Skeletal muscle tissue (tissue), 3 donors: ENCODE measurements at regions not wholly inside any gene's neighbourhood (a gene's known extent, or its start where the extent isn't known, plus 50 kb on each side); places are given as distances from the start of the nearest gene placed in this dataset.

Experiments
- H3K27ac ChIP-seq: one replicate; pipeline ENCODE4 v1.7.0; 2013; ENCODE audit warnings: mild to moderate bottlenecking, low read depth, low read length, inconsistent platforms
- H3K27me3 ChIP-seq, 3 donors: one replicate each; pipeline ENCODE4 v1.7.0; 2013; ENCODE audit warnings: low read length in 3 of 3; ENCODE audit not compliant: control insufficient read depth in 3 of 3, insufficient read depth in 3 of 3
- H3K36me3 ChIP-seq, 3 donors: one replicate each; pipeline ENCODE4 v1.7.0; 2013; ENCODE audit warnings: low read length in 3 of 3; ENCODE audit not compliant: control insufficient read depth in 3 of 3, insufficient read depth in 3 of 3
- H3K4me1 ChIP-seq, 3 donors: one replicate each; pipeline ENCODE4 v1.7.0; 2013; ENCODE audit warnings: low read length in 3 of 3, mild to moderate bottlenecking in 3 of 3; ENCODE audit not compliant: control insufficient read depth in 3 of 3, insufficient read depth in 3 of 3
- H3K4me3 ChIP-seq, 3 donors: one replicate each; pipeline ENCODE4 v1.7.0; 2013; ENCODE audit warnings: low read length in 3 of 3
- H3K9ac ChIP-seq, 3 donors: one replicate each; pipeline ENCODE4 v1.7.0; 2013; ENCODE audit warnings: low read length in 3 of 3, mild to moderate bottlenecking in 3 of 3, moderate library complexity in 2 of 3, low read depth in 1 of 3
- H3K9me3 ChIP-seq, 3 donors: one replicate each; pipeline ENCODE4 v1.7.0; 2013; ENCODE audit warnings: low read length in 3 of 3; ENCODE audit not compliant: control insufficient read depth in 3 of 3
- donor health status: Osteomylitis.

- Histone ChIP-seq H3K4me1 (no peaks in the 10 kb centered on the region), H3K9me3 (no peaks in the 10 kb centered on the region), H3K27ac (no peak overlapping the region), H3K27me3 (peaks cover 0 to 2% (median 0%) of the 10 kb centered on the region in 3 donors), H3K4me3 (no peak overlapping the region), H3K9ac (no peak overlapping the region), H3K36me3 (no peaks in the 10 kb centered on the region)
Observed at GRCh38 chr3:176697284-176697889, 499.9 kb downstream of the TBL1XR1 start.

- Histone ChIP-seq H3K4me1 (no peaks in the 10 kb centered on the region), H3K9me3 (no peaks in the 10 kb centered on the region), H3K27me3 (peaks cover 0 to 2% (median 0%) of the 10 kb centered on the region in 3 donors), H3K27ac (no peak overlapping the region), H3K9ac (no peak overlapping the region), H3K4me3 (no peak overlapping the region), H3K36me3 (no peaks in the 10 kb centered on the region)
Observed at GRCh38 chr3:176696816-176697215, 500.5 kb downstream of the TBL1XR1 start.

GRCh38 chr3:176692966-176693785, 504.1 kb downstream of the TBL1XR1 start:
- H3K4me3 ChIP-seq = no peak overlapping the region
- no peaks in the 10 kb centered on the region for H3K9me3 ChIP-seq
- peaks cover 0 to 2% (median 0%) of the 10 kb centered on the region in 3 donors for H3K27me3 ChIP-seq

GRCh38 chr3:176692199-176692965, 504.9 kb downstream of the TBL1XR1 start:
- no peaks in the 10 kb centered on the region for H3K27me3 ChIP-seq
- H3K9ac ChIP-seq = no peak overlapping the region
- H3K4me1 ChIP-seq = no peaks in the 10 kb centered on the region
- no peak overlapping the region for H3K4me3 ChIP-seq
- no peak overlapping the region for H3K27ac ChIP-seq
- H3K9me3 ChIP-seq = no peaks in the 10 kb centered on the region
- no peaks in the 10 kb centered on the region for H3K36me3 ChIP-seq

More at GRCh38 chr3:176692966-176693785, 504.1 kb downstream of the TBL1XR1 start:
- Histone ChIP-seq H3K27ac (no peak overlapping the region), H3K9ac (no peak overlapping the region), H3K36me3 (no peaks in the 10 kb centered on the region), H3K4me1 (no peaks in the 10 kb centered on the region)

GRCh38 chr3:176690083-176690869, 507.0 kb downstream of the TBL1XR1 start:
- no peak overlapping the region for H3K4me3 ChIP-seq
- H3K27ac ChIP-seq = no peak overlapping the region
- H3K36me3 ChIP-seq = no peaks in the 10 kb centered on the region
- H3K4me1 ChIP-seq = no peaks in the 10 kb centered on the region
- no peak overlapping the region for H3K9ac ChIP-seq
- no peaks in the 10 kb centered on the region for H3K9me3 ChIP-seq
- no peaks in the 10 kb centered on the region for H3K27me3 ChIP-seq

- Histone ChIP-seq H3K36me3 (no peaks in the 10 kb centered on the region), H3K27me3 (no peaks in the 10 kb centered on the region), H3K4me3 (no peak overlapping the region), H3K9ac (no peak overlapping the region), H3K9me3 (peaks cover 0 to 4% (median 0%) of the 10 kb centered on the region in 3 donors), H3K27ac (no peak overlapping the region), H3K4me1 (no peaks in the 10 kb centered on the region)
Observed at GRCh38 chr3:176687754-176688153, 509.5 kb downstream of the TBL1XR1 start.

- Histone ChIP-seq H3K27me3 (no peaks in the 10 kb centered on the region), H3K36me3 (no peaks in the 10 kb centered on the region), H3K27ac (no peak overlapping the region), H3K4me1 (no peaks in the 10 kb centered on the region), H3K9ac (no peak overlapping the region), H3K9me3 (peaks cover 0 to 4% (median 2%) of the 10 kb centered on the region in 3 donors), H3K4me3 (no peak overlapping the region)
Observed at GRCh38 chr3:176683382-176683781, 513.9 kb downstream of the TBL1XR1 start.

GRCh38 chr3:176663837-176664831, 533.1 kb downstream of the TBL1XR1 start:
- Histone ChIP-seq H3K4me1 (no peaks in the 10 kb centered on the region), H3K27ac (no peak overlapping the region), H3K36me3 (no peaks in the 10 kb centered on the region), H3K9me3 (peaks cover 0 to 2% (median 0%) of the 10 kb centered on the region in 3 donors), H3K27me3 (no peaks in the 10 kb centered on the region), H3K4me3 (no peak overlapping the region), H3K9ac (no peak overlapping the region)

- H3K36me3 ChIP-seq = no peaks in the 10 kb centered on the region
- no peak overlapping the region for H3K27ac ChIP-seq
- no peaks in the 10 kb centered on the region for H3K27me3 ChIP-seq
- no peaks in the 10 kb centered on the region for H3K9me3 ChIP-seq
- H3K9ac ChIP-seq = no peak overlapping the region
- H3K4me3 ChIP-seq = no peak overlapping the region
- no peaks in the 10 kb centered on the region for H3K4me1 ChIP-seq
Observed at GRCh38 chr3:176663387-176663786, 533.9 kb downstream of the TBL1XR1 start.
